Activated T-cell treated with anti-CD3 and anti-CD28 coated beads, Interleukin-2, amount 50 U/mL, for 1 hour (primary cell): ENCODE measurements at regions not wholly inside any gene's neighbourhood (a gene's known extent, or its start where the extent isn't known, plus 50 kb on each side); places are given as distances from the start of the nearest gene placed in this dataset.
"Not testable (repeated sequence)": the region's sequence is repeated elsewhere in the genome, so short reads cannot be mapped to it uniquely, and the experiment has no call there.

Experiments
- DNase-seq: peaks from one replicate; pipeline ENCODE4 v3.0.0-alpha.2; 2020

DNA sequence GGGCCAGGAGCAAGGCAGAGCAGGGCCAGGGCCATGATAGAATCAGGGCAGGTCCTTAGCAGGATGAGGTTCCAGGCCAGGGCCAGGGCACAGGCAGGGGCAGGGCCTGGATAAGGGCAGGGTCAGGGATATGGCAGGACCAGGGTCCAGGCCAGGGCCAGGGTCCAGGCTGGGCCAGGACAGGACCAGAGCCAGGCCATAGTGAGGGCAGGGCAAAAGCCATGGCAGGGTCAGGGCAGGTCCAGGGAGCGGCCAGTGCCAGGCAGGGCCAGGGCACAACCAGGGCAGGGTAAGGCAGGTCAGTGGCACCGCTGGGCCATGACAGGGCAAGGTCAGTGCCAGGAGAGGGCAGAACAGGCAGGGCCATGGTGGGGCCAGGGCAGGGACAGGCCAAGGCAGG lies 152.2 kb downstream of the LIPI start:
- DNase-seq, result no peak

DNA sequence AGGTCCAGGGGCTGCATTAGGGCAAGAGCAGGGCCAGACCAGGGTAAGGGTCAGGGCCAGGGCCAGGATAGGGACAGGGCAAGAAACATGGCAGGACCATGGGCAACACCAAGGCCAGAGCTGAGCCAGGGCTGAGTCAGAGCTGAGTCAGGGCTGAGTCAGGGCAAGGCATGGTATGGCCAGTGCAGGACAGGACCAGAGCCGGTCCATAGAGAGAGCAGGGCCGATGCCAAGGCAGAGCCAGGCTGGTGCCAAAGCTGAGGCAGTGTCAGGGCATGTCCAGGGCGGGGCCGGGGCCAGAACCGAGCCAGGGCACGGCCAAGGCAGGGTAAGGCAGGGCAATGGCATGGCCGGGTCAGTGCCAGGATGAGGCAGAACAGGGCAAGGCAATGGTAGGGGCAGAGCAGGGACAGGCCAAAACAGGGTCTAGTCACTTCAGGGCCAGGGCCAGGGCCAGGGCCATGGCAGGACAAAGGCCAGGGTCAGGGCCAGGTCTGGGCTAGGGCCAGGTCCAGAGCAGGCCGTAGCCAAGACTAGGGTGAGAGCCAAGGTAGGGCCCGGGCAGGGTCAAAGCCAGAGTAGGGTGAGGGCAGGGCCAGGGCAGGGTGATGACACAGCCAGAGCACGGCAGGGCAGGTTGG lies 152.8 kb downstream of the LIPI start:
- not testable (repeated sequence) for DNase-seq

DNA sequence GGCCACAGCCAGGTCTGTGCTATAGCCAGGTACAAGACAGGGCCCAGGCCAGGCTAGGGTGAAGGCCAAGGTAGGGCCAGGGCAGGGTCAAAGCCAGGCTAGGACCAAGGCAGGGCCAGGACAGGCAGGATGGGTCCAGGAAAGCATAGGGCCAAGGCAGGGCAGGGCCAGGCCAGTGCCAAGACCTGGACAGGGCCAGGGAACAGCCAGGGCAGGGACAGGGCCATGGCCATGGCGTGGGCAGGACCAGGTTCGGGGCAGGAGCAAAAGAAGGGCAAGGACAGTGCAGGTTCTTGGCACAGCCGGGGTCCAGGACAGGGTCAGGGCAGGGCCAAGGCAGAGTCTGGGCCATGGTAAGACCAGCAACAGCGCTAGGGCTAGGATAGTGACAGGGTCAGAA lies 153.4 kb downstream of the LIPI start:
- no peak for DNase-seq

DNA sequence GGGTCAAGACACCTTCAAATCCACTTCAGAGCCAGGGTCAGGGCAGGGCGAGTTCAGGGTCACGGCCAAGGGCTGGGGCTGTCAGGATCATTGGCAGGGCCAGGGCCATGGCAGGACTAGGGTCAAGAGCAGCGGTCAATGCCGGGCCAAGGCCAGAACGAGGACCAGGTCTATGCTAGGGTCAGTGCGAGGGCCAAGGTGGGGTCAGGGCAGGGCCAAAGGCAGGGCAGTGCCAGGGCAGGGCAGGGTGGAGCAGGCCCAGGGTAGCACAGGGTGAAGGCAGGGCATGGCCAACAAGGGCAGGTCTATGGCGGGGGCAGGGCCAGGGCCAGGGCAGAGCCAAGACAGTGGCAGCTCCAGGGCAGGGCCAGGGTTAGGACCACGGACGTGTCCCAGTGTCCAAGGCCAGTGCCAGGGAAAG lies 154.0 kb downstream of the LIPI start:
- DNase-seq, result no peak

DNA sequence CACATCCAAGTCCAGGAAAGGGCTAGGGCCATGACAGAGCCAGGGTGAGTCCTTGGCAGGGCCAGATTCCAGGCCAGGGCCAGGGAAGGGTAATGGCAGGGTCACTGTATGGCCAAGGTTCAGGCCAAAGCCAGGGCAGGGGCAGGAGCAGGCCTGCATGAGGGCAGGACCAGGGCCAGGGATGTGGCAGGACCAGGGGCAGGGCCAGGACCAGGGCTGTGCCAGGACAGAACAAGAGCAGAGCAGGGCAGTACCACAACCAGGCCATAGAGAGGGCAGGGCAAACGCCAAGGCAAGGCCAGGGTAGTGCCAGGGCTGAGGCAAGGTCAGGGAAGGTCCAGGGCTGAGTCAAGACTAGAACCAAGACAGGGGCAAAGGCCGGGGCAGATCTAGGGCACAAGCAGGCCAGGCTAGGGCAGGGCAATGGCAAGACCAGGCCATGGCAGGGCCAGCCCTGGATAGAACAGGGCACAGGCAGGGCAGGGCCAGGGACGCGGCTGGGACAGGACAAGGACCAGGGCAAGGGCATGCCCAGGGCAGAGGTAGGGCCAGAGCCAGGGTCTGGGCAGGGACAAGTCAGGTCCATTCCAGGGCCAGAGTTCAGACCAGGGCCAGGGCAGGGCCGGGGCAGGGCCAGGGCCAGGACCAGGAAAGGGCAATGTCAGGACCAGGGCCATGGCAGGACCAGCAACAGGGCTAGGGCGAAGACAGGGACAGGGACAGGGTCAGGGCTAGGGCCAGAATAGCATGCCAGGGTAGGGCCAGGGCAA lies 154.8 kb downstream of the LIPI start:
- not testable (repeated sequence) for DNase-seq

DNA sequence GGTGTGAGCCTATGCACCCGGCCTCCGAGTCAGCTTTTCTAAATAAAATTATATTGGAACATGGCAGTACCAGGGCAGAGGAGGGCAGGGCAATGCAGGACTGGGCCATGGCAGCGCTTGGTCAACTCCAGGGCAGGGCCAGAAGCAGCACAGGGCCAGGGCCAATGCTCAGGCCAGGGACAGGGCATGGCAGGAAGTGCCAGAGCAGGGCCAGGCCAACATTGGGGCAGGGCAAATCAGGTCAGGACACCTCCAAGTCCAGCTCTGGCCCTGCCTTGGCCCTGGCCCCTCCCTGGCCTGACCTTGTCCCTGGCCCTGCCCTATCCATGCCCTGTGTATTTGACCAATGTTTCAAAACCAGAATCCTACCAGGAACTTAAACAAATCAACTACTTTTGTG lies 156.1 kb downstream of the LIPI start:
- DNase-seq, result no peak

DNA sequence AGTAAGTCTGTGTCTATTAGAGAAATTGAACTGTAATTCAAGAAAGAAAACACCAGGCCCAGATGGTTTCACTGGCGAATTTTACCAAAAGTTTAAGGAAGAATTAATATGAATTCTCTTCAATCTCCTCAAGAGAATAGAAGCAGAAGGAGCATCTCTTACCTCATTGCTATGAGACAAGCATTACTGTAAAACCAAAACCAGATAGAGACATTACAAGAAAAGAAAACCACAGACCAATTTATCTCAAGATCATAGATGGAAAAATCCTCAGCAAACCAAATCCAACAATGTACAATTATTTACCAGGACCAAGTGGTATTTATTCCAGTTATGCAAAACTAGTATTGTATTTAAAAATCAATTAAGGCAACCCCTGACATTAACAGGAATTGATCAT lies 160.6 kb downstream of the LIPI start:
- DNase-seq, result no peak

DNA sequence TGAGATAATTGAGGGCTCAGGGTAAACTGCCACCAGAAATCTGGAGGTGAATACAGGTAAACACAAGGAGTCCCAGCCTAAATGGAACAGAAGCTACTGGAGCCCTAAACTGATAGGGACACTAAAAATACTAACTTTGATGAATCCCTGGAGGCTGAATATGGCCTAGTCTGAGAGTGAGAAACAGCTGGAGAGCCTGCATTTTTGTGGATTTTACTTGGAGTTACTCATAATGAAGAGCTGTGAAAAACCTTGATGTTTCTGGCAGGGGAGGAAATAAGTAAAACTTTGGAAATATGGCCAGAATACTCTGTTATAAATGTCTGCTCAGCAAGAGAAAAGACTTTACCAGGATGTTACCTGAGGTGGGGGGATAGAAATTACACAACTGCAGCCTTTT lies 164.4 kb downstream of the LIPI start:
- no peak for DNase-seq

DNA sequence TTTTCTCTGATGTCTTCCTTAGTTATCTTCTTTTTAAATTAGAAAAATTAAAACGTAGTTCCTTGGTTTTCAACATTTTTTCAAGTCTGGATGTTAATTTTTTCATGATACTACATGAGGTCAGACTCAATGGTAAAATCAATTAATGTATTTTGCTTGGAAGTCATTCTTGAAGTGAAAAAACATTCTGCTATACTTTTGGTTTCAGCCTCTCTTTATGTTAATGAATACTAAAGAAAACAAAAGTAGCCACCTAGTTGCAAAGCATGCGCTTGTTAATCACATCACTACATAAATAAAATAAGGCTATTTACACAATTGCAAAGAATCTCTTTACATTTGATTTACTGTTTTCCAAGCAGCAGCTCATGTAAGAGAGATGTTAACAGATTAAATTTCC lies 170.4 kb downstream of the LIPI start:
- no peak for DNase-seq

DNA sequence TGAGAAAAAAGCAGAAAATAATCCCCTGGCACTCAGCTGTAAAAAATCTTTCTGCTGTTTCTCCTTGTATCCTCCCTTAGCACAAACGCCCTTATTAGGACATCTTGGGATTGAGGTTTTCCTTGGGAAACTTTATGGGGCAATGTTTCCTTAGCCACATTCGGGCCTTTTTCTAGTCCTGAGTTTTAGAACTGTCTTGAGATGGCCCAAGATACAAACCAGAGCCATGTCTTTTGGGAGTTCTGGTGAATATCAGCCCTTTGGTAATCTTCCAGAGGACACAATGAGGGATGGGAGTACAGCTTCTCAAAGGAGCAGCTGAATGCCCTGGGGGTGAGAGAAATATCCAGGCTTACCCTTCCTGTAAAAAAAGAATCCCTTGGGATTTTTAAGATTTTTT lies 182.1 kb downstream of the LIPI start:
- not testable (repeated sequence) for DNase-seq

DNA sequence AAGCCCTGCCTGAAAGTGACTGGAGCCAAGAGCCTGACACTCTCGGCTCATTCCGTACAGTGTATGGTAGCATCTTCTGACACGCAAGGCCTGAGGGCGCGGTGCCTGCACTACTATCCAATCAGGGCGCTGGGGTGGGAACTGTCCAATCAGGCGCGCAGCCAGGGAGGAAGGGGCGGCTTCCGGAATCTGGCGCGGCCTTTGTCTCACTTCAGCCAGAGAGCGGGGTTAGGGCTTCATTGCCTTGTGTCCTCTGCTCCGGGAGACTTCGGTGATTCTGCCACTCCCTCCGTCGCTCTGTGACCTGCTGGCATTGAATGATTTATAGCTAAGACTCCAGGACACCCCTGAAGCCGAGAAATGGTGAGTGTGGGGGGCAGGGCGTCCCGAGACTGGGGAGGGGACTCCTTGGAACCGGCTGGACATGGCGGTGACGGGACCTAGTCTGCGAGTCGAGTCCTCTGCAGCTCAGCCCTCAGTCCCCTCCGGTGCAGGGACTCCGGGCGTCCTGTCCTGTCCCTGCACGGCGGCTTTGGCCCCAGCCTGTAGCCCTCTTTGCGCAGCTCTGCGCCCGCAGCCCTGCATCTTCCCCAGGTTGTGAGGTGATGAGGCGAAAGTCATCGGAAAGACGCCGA lies 183.4 kb downstream of the LIPI start:
- DNase-seq, result peak; percentile 82

DNA sequence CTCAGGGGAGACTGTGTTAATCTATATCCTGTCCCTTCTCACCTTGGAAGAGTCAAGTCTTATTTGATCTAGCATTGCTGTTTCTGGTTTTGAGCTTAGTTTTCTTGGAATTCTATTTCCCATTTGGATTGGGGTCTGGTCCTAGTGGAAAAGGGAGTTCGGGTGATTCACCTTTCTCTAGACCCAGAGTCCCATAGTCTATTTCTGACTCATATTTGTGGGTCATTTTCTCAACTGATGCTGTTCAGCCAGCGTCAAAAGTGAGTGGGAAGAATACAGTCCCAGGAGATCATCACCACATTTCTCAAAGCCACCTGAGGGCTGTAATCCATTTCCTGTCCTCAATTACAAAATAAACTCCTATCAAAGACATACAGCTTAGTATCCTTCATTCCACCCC lies 190.6 kb downstream of the LIPI start:
- DNase-seq, result not testable (repeated sequence)

DNA sequence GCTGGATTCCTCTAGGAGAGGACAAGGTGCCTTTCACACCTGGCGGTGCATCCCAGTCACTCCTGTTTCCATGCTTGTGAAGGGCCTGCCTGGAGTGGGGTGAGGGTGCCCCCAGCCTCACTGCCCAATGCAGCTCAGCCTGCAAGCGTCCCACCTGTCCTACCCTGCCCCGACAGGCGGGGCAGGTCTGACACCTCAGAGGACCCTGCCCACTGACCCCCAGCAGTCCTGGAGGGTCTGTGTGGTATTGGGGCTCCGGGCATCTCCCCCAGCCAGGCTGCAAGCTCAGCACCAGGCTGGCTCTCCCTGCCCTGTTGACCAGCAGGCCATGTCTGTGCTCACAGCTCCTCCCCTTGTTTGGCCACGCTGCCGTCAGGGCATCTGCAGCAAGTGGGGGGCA lies 194.9 kb downstream of the LIPI start:
- DNase-seq, result not testable (repeated sequence)

DNA sequence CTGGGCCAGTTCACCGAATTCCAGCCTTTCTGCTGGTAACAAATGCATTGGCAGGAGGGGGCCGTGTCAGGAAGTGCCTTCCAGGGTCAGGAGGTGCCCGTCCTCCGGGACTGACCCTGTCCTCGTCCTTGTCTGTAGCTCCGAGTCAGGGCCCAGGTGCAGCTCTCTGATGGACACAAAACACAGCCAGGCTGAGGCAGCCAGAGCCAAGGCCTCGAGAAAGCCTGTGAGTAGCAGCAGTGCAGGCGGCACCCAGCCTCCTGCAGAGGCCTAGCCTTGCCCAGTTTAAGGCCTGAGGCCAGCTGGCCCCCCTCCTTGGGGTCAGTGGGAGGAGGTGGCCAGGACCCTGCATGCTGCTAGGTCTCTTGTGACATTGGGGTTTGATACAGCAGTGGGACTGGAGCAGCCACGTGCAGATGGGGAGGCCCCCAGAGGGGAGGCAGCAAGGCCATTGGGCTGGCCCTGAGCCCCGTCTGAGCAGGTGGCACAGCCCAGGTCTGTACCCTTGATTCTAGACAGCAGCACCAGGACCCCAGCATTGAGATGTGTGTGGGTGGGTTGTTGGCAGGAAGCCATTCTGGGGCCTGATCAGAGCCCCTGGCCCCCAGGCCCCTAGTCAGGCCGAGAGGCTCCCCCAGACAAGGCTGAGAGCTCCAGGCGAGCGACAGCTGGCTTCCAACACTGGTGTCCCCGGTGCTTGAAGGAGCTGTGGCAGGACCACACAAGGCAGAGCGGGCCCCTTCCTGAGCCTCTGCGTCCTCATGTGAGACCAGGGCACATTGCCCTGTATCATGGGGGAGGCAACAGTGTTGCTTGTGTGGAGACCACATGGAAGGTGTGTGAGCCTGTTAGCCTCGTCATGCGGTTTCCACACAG lies 196.9 kb downstream of the LIPI start:
- DNase-seq, result not testable (repeated sequence)

DNA sequence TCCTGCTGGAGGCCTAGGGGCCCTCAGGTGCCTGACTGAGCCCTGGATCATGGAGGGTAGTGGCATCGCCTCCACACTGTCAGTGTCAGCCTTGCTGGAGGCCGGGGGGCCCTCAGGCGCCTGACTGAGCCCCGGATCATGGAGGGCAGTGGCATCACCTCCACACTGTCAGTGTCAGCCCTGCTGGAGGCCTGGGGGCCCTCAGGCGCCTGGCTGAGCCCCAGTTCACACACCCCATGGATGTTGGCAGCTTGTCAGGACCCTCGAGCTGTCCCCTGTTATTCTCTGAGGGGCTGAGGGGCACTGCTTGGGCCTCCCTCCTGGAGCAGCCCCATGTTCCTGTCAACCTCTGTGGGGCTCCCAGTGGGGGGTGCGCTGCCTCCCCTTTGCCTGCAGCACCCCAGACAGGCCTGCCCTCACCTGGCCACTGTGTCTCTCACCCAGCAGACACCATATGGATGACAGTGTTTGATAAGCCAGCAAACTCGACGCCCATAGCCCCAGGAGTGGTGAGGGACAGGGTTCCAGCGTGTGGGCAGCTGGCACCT lies 197.6 kb downstream of the LIPI start:
- DNase-seq, result no peak

DNA sequence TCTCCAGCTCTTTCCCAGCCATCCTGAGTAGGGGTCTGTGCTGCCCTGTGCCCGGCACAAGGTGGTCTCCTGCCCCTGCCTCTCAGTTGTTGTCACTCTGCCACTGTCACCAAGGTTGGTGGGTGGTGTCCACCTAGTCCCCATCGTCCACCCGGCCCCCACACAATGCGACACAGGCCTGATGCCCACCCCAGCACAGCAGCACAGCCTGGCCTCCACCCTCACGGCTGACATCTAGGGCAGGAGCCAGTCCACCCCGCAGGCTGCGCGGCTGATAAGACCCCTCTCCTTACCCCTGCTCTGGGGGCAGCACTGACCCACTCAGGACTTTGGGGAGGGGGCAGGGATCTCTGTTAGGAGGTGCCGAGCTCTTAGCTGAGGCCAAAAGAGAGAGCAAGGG lies 198.3 kb downstream of the LIPI start:
- no peak for DNase-seq

DNA sequence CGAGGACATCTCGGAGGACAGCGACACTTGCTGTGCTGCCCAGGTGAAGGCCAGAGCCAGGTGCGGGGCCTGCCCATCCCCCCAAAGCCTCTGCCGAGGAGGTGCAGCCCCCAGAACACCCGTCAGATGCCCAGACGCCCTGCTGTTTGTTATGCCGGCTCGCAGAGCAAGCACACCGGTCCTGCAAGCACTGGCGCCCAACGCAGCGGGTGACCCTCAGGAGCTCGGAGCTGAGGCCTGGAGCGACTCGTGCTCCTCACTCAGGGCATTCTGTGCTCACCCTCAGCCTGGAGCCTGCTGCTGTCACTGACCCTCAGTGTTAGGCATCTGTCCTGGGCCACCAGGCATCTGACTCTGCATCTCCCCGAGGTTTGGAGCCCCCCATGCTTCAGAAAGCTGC lies 199.0 kb downstream of the LIPI start:
- not testable (repeated sequence) for DNase-seq

DNA sequence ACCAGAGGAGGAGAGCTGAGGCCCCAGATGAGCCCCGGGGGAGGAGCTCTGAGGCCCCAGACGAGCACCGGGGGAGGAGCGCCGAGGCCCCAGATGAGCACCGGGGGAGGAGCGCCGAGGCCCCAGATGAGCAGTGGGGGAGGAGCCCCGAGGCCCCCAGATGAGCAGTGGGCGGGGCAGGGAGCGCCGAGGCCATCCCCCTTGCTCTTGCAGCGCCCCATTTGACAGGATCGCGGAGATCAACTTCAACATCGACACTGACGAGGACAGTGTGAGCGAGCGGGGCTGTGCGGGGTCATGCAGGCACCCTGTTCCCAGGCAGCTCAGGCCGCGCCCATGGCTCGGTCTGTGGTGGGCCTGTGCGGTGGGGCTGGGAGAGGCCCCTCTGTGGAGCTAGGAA lies 199.6 kb downstream of the LIPI start:
- DNase-seq, result not testable (repeated sequence)

DNA sequence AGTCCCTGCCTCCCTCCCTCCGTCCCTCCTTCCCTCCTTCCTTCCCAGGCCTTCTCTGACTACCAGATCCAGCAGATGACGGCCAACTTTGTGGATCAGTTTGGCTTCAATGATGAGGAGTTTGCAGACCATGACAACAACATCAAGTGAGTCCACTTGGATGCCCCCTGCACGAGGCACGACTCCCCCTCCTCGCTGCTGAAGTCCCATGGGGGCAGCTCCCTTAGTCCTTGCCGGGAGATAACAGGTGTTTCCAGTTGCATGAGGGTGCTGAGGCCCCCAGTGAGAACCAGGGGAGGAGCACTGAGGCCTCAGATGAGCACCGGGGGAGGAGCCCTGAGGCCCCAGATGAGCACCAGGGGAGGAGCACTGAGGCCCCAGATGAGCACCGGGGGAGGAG lies 200.0 kb downstream of the LIPI start:
- DNase-seq, result no peak

DNA sequence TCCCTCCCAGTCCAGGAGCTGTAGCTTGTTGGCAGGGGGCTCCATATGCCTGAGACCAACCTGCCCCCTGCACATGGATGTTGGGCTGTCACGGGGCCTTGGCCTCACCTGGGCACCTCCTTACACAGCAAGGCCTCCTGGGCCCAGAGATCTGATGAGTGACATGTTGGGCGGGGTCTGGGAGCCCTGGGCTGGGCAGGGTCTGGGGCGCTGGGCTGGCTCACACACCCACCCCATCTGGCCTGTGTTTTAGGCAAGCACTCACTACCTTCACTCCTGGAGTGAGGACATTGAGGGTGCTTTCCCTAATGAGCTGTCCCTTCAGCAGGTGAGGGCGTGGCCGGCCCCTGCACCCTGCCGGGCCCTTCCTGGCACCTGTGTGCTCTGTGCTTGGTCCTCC lies 200.8 kb downstream of the LIPI start:
- DNase-seq, result not testable (repeated sequence)

DNA sequence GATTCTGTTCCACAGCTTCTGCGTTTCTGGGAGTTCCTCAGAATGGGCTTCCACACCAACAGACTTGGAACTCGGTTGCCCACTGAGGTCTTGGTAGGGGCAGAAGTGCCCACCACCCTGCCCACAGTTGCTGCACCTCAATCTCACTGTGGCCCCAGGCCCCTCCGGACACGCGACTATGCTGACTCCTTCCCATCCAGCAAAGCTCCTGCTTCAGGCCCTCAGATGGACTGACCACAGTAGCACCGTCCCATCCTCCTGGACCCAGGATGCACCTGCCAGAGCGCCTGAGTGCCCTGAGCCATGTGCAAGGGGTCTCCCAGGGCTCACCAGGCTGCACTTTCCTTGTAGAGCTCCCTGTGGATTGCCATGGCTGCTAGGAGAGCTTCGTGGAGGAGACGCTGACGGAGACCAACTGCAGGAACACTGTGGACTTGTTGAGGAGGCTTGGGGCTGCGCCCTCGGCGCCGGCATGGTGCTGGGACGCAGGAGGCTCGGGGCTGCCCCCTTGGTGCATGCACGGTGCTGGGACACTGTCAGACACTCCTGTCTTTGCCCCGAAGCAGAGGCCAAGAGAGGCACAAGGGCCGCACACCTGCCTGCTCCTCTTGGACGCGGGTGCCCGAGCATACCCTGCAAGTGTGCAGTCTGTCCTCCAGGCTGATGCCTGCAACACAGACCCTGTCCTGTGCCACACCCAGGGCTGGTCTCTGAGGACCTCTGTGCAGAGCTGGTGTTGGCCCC lies 201.3 kb downstream of the LIPI start:
- not testable (repeated sequence) for DNase-seq

DNA sequence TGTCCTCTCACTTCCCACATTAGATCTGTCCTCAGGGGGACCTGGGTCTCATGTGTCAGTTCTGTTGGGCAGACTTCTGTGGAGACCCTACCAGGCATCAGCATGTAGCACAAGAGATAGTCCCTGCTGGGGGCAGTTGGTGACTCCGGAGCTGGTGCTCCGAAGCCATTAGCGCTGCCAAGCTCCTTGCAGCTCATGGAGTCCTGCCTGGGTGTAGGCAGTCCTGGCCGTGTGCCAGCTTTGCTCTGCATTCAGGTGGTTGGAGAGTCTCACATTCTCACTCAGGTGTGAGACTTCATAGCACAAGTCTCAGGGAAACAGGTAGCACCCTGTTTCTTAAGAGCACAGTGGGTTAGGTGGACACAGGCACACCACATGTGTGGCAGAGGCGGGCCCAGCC lies 202.3 kb downstream of the LIPI start:
- not testable (repeated sequence) for DNase-seq
